ENCODE measurements at regions not wholly inside any gene's neighbourhood (a gene's known extent, or its start where the extent isn't known, plus 50 kb on each side); places are given as distances from the start of the nearest gene placed in this dataset.

DNA sequence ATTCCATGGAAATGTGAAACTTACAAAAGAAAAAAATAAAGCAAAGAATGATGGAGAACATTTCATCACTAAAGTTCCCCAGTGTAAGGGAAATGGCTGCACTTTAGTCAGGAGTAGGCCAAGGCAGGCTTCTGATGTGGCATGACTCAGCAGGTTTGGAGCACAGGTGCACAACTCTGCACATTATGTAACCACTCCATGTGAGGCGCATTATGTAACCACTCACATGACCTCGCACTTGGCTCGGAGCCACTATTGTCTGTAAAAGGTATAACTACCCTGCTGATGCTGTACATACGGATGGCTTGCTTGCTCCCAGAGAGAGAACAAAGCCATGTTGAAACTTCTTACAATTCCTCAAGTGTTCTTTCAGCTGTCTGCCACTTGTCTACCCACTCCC, 727.6 kb downstream of the TRAM1L1 start:
- DNase-seq (ENCODE audit: insufficient read length) (no peak), FAIRE-seq (no peak)
- no peak for TF ChIP-seq POLR2AphosphoS5 (IDR thresholded peaks at IDR 0.05; ENCODE audit: low read depth, low read length)
- TF ChIP-seq POLR2A (IDR thresholded peaks at IDR 0.05; ENCODE audit: low read depth, low read length) = no peak
- no peak for TF ChIP-seq TAF1 (IDR thresholded peaks at IDR 0.05; ENCODE audit: borderline replicate concordance, low read depth, low read length)

GRCh38 chr4:116346750-116347149, 738.6 kb downstream of the TRAM1L1 start:
- TF ChIP-seq POLR2A (IDR thresholded peaks at IDR 0.05; ENCODE audit: low read depth, low read length) (no peak), TAF1 (IDR thresholded peaks at IDR 0.05; ENCODE audit: borderline replicate concordance, low read depth, low read length) (no peak), POLR2AphosphoS5 (IDR thresholded peaks at IDR 0.05; ENCODE audit: low read depth, low read length) (no peak)
- DNase-seq (ENCODE audit: insufficient read length) (no peak), FAIRE-seq (no peak)

DNA sequence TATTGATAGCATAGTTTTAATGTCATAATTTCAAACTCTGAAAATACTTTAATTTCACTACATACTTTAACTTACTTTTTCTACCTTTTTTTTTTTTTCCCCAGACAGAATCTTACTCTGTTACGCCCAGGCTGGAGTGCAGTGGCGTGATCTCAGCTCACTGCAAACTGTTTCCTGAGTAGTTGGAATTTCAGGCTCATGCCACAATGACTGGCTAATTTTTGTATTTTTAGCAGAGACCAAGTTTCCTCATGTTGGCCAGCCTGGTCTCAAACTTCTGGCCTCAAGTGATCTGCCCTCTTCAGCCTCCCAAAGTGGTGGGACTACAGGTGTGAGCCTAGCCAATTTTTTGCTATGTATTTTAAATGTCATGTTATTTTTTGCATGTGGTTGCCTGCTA, 741.6 kb downstream of the TRAM1L1 start:
- TF ChIP-seq TAF1 (IDR thresholded peaks at IDR 0.05; ENCODE audit: borderline replicate concordance, low read depth, low read length) (no peak), POLR2AphosphoS5 (IDR thresholded peaks at IDR 0.05; ENCODE audit: low read depth, low read length) (no peak), POLR2A (IDR thresholded peaks at IDR 0.05; ENCODE audit: low read depth, low read length) (no peak)
- no peak for FAIRE-seq
- no peak for DNase-seq (ENCODE audit: insufficient read length)

- DNase-seq (ENCODE audit: insufficient read length) = no peak
- TF ChIP-seq POLR2A (IDR thresholded peaks at IDR 0.05; ENCODE audit: low read depth, low read length) (no peak), TAF1 (IDR thresholded peaks at IDR 0.05; ENCODE audit: borderline replicate concordance, low read depth, low read length) (no peak), POLR2AphosphoS5 (IDR thresholded peaks at IDR 0.05; ENCODE audit: low read depth, low read length) (no peak)
- no peak for FAIRE-seq
These were observed 743.2 kb downstream of the TRAM1L1 start for GRCh38 chr4:116342143-116342542.

DNA sequence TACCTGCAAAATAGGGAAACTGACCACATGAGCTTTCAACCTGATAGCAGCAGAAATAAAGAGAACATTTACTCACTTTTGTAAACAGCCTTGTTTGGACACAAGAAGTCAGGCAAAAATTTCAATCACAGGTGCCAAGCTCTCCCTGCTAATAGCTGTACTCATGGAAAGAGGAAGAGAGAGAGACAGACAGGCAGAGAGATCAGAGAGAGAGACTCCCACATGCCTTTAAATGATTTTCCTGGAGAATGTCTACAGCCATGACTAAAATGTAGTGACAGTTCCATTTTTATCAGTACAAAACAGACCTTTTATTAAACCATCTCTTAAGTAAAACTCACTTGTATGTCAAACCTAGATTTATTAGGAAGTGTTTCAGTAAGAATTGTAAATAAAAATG, 752.9 kb downstream of the TRAM1L1 start:
- no peak for FAIRE-seq
- TF ChIP-seq POLR2A (IDR thresholded peaks at IDR 0.05; ENCODE audit: low read depth, low read length) (no peak), POLR2AphosphoS5 (IDR thresholded peaks at IDR 0.05; ENCODE audit: low read depth, low read length) (no peak), TAF1 (IDR thresholded peaks at IDR 0.05; ENCODE audit: borderline replicate concordance, low read depth, low read length) (no peak)
- DNase-seq (ENCODE audit: insufficient read length) = no peak

GRCh38 chr4:116328261-116328860, 757.0 kb downstream of the TRAM1L1 start:
- FAIRE-seq (no peak), DNase-seq (ENCODE audit: insufficient read length) (no peak)
- TF ChIP-seq POLR2AphosphoS5 (IDR thresholded peaks at IDR 0.05; ENCODE audit: low read depth, low read length) (no peak), TAF1 (IDR thresholded peaks at IDR 0.05; ENCODE audit: borderline replicate concordance, low read depth, low read length) (no peak), POLR2A (IDR thresholded peaks at IDR 0.05; ENCODE audit: low read depth, low read length) (no peak)

DNA sequence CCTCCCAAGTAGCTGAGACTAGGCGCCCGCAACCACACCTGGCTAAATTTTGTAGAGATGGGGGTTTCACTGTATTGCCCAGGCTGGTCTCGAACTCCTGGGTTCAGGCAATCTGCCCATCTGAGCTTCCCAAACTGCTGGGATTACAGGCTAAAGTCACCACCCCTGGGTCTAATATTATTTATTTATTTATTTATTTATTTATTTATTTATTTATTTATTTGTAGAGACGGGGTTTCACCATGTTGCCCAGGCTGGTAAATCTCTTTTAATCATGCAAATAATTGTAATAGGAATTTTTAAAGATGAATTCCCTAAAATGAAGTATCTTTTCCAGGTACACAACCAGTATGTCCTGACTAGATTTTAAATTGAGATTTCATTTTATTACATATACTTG, 761.8 kb downstream of the TRAM1L1 start:
- TF ChIP-seq POLR2AphosphoS5 (IDR thresholded peaks at IDR 0.05; ENCODE audit: low read depth, low read length) (no peak), TAF1 (IDR thresholded peaks at IDR 0.05; ENCODE audit: borderline replicate concordance, low read depth, low read length) (no peak), POLR2A (IDR thresholded peaks at IDR 0.05; ENCODE audit: low read depth, low read length) (no peak)
- DNase-seq (ENCODE audit: insufficient read length) (no peak), FAIRE-seq (no peak)

DNA sequence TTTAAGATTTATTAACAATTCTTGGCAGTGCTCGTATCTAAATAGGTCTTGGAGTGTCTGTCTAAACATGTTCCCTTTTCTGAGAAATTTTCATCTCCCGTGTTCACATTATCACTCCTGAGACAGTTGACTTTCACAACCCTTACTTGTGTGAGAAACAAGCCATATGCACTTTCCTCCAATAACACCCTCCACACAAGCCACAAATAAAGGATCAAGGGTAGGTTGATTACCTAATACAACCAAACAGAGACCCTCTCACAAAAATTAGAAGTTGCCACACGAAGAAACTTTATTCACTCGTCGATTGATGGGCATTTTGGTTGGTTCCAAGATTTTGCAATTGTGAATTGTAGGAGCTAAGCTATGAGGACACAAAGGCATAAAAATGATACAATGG, 763.9 kb downstream of the TRAM1L1 start:
- no peak for FAIRE-seq
- TF ChIP-seq TAF1 (IDR thresholded peaks at IDR 0.05; ENCODE audit: borderline replicate concordance, low read depth, low read length) (no peak), POLR2A (IDR thresholded peaks at IDR 0.05; ENCODE audit: low read depth, low read length) (no peak), POLR2AphosphoS5 (IDR thresholded peaks at IDR 0.05; ENCODE audit: low read depth, low read length) (no peak)
- no peak for DNase-seq (ENCODE audit: insufficient read length)

- DNase-seq (ENCODE audit: insufficient read length) (no peak), FAIRE-seq (no peak)
- TF ChIP-seq POLR2A (IDR thresholded peaks at IDR 0.05; ENCODE audit: low read depth, low read length) (no peak), TAF1 (IDR thresholded peaks at IDR 0.05; ENCODE audit: borderline replicate concordance, low read depth, low read length) (no peak), POLR2AphosphoS5 (IDR thresholded peaks at IDR 0.05; ENCODE audit: low read depth, low read length) (no peak)
These were observed 764.5 kb downstream of the TRAM1L1 start for GRCh38 chr4:116320859-116321258.

DNA sequence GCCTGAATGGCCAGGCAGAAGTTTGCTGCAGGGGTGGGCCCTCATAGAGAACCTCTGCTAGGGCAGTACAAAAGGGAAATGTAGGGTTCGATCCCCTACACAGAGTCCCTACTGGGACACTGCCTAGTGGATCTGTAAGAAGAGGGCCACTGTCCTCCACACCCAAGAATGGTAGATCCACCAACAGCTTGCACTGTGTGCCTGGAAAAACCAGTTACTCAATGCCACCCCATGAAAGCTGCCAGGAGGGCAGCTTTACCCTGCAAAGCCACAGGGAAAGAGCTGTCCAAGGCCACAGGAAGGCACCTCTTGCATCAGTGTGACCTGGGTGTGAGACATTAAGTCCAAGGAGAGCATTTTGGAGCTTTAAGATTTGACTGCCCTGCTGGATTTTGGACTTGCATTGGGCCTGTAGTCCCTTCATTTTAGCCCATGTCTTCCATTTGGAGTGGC, 781.6 kb downstream of the TRAM1L1 start:
- FAIRE-seq (no peak), DNase-seq (ENCODE audit: insufficient read length) (no peak)
- TF ChIP-seq TAF1 (IDR thresholded peaks at IDR 0.05; ENCODE audit: borderline replicate concordance, low read depth, low read length) (no peak), POLR2A (IDR thresholded peaks at IDR 0.05; ENCODE audit: low read depth, low read length) (no peak), POLR2AphosphoS5 (IDR thresholded peaks at IDR 0.05; ENCODE audit: low read depth, low read length) (no peak)

DNA sequence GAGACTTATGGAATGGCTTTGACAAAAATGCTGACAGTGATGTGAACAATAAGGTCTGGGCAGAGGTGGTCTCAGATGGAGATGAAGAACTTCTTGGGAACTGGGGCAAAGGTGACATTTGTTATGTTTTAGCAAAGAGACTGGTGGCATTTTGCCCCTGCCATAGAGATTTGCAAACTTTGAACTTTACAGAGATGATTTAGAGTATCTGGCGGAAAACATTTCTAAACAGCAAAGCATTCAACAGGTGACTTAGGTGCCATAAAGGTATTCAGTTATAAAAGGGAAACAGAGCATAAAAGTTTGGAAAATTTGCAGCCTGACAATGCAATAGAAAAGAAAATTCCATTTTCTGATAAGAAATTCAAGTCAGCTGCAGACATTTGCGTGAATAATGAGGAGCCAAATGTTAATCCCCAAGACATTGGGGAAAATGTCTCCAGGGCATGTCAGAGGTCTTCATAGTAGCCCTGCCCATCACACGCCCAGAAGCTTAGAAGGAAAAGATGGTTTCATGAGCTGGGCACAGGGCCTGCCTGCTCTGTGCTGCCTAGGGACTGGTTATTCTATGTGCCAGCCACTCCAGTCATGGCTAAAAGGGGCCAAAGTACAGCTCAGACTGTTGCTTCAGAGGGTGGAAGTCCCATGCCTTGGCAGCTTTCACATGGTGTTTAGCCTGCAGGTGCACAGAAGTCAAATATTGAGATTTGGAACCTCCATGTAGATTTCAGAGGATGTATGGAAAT, 782.2 kb downstream of the TRAM1L1 start:
- TF ChIP-seq POLR2A (IDR thresholded peaks at IDR 0.05; ENCODE audit: low read depth, low read length) (no peak), POLR2AphosphoS5 (IDR thresholded peaks at IDR 0.05; ENCODE audit: low read depth, low read length) (no peak), TAF1 (IDR thresholded peaks at IDR 0.05; ENCODE audit: borderline replicate concordance, low read depth, low read length) (no peak)
- FAIRE-seq = no peak

GRCh38 chr4:116275006-116275405, 810.4 kb downstream of the TRAM1L1 start:
- DNase-seq (ENCODE audit: insufficient read length) (no peak), FAIRE-seq (no peak)
- TF ChIP-seq POLR2AphosphoS5 (IDR thresholded peaks at IDR 0.05; ENCODE audit: low read depth, low read length) (no peak), POLR2A (IDR thresholded peaks at IDR 0.05; ENCODE audit: low read depth, low read length) (no peak), TAF1 (IDR thresholded peaks at IDR 0.05; ENCODE audit: borderline replicate concordance, low read depth, low read length) (no peak)

More for the DNA sequence above, 782.2 kb downstream of the TRAM1L1 start:
- no peak for DNase-seq (ENCODE audit: insufficient read length)
